ENCODE measurements at regions not wholly inside any gene's neighbourhood (a gene's known extent, or its start where the extent isn't known, plus 50 kb on each side); places are given as distances from the start of the nearest gene placed in this dataset.
"Not testable (repeated sequence)": the region's sequence is repeated elsewhere in the genome, so short reads cannot be mapped to it uniquely, and the experiment has no call there.

GRCh38 chr7:135872861-135873260, 104.3 kb downstream of the MTPN start:
- in situ Hi-C loops (cut with HindIII; ENCODE audit: low sequenced_read_pairs): not testable (repeated sequence)

- in situ Hi-C loops (cut with HindIII; ENCODE audit: low sequenced_read_pairs): no loop called here
Measured at GRCh38 chr7:135862586-135863340, 114.2 kb upstream of the FAM180A start.

GRCh38 chr7:135859538-135859937, 110.9 kb upstream of the FAM180A start:
- in situ Hi-C loops (cut with HindIII; ENCODE audit: low sequenced_read_pairs): no loop called here

- in situ Hi-C loops (cut with HindIII; ENCODE audit: low sequenced_read_pairs): no loop called here
Measured at GRCh38 chr7:135858851-135859250, 110.2 kb upstream of the FAM180A start.

GRCh38 chr7:135858379-135858778, 109.8 kb upstream of the FAM180A start:
- in situ Hi-C loops (cut with HindIII; ENCODE audit: low sequenced_read_pairs): no loop called here

GRCh38 chr7:135857519-135858274, 109.1 kb upstream of the FAM180A start:
- in situ Hi-C loops (cut with HindIII; ENCODE audit: low sequenced_read_pairs): no loop called here

- in situ Hi-C loops (cut with HindIII; ENCODE audit: low sequenced_read_pairs): no loop called here
Measured at GRCh38 chr7:135856356-135857144, 107.9 kb upstream of the FAM180A start.

GRCh38 chr7:135855846-135856245, 107.2 kb upstream of the FAM180A start:
- in situ Hi-C loops (cut with HindIII; ENCODE audit: low sequenced_read_pairs): no loop called here

GRCh38 chr7:135853499-135853898, 104.9 kb upstream of the FAM180A start:
- in situ Hi-C loops (cut with HindIII; ENCODE audit: low sequenced_read_pairs): no loop called here

GRCh38 chr7:135853008-135853407, 104.4 kb upstream of the FAM180A start:
- in situ Hi-C loops (cut with HindIII; ENCODE audit: low sequenced_read_pairs): no loop called here

- in situ Hi-C loops (cut with HindIII; ENCODE audit: low sequenced_read_pairs): loop anchor here (25.0 kb wide), 1 partner anchor 165 kb away; no protein-coding TSS in a partner anchor
Measured at GRCh38 chr7:135847242-135847641, 98.6 kb upstream of the FAM180A start.

- in situ Hi-C loops (cut with HindIII; ENCODE audit: low sequenced_read_pairs): loop anchor here (25.0 kb wide), 1 partner anchor 166 kb away; no protein-coding TSS in a partner anchor
Measured at GRCh38 chr7:135846339-135846738, 97.7 kb upstream of the FAM180A start.

- in situ Hi-C loops (cut with HindIII; ENCODE audit: low sequenced_read_pairs): loop anchor here (25.0 kb wide), 1 partner anchor 167 kb away; no protein-coding TSS in a partner anchor
Measured at GRCh38 chr7:135845415-135846075, 96.9 kb upstream of the FAM180A start.

GRCh38 chr7:135844903-135845302, 96.3 kb upstream of the FAM180A start:
- in situ Hi-C loops (cut with HindIII; ENCODE audit: low sequenced_read_pairs): loop anchor here (25.0 kb wide), 1 partner anchor 167 kb away; no protein-coding TSS in a partner anchor

- in situ Hi-C loops (cut with HindIII; ENCODE audit: low sequenced_read_pairs): loop anchor here (25.0 kb wide), 1 partner anchor 169 kb away; no protein-coding TSS in a partner anchor
Measured at GRCh38 chr7:135843214-135843613, 94.6 kb upstream of the FAM180A start.

GRCh38 chr7:135842446-135843179, 94.0 kb upstream of the FAM180A start:
- in situ Hi-C loops (cut with HindIII; ENCODE audit: low sequenced_read_pairs): loop anchor here (25.0 kb wide), 1 partner anchor 170 kb away; no protein-coding TSS in a partner anchor

- in situ Hi-C loops (cut with HindIII; ENCODE audit: low sequenced_read_pairs): loop anchor here (25.0 kb wide), 1 partner anchor 172 kb away; no protein-coding TSS in a partner anchor
Measured at GRCh38 chr7:135840591-135840990, 92.0 kb upstream of the FAM180A start.

- in situ Hi-C loops (cut with HindIII; ENCODE audit: low sequenced_read_pairs): loop anchor here (25.0 kb wide), 1 partner anchor 175 kb away; no protein-coding TSS in a partner anchor
Measured at GRCh38 chr7:135837675-135838074, 89.1 kb upstream of the FAM180A start.

- in situ Hi-C loops (cut with HindIII; ENCODE audit: low sequenced_read_pairs): loop anchor here (25.0 kb wide), 1 partner anchor 178 kb away; no protein-coding TSS in a partner anchor
Measured at GRCh38 chr7:135834266-135834665, 85.7 kb upstream of the FAM180A start.

All from endothelial cell of hepatic sinusoid (primary cell).